ENCODE measurements at regions not wholly inside any gene's neighbourhood (a gene's known extent, or its start where the extent isn't known, plus 50 kb on each side); places are given as distances from the start of the nearest gene placed in this dataset.

GRCh38 chr3:153614140-153614539 is 452.1 kb downstream of the RAP2B start:
- Histone ChIP-seq H3K4me2 (ENCODE audit: insufficient read depth, low read length) (no peak overlapping the region), H3K36me3 (ENCODE audit: control insufficient read depth in 2 of 2, extremely low read depth in 1 of 2, insufficient read depth in 2 of 2, low read length in 2 of 2) (no peaks in the 10 kb centered on the region), H3K9me3 (replicated peaks; ENCODE audit: control insufficient read depth, insufficient read depth, low read length) (no peaks in the 10 kb centered on the region), H3K4me3 (replicated peaks in 1 of 3; ENCODE audit: insufficient read depth in 1 of 3, low read depth in 1 of 3, low read length in 3 of 3) (no peak overlapping the region), H4K20me1 (replicated peaks; ENCODE audit: control insufficient read depth, extremely low read depth, insufficient read depth, low read length) (no peaks in the 10 kb centered on the region), H3K9ac (replicated peaks; ENCODE audit: extremely low read depth, insufficient read depth, low read length) (no peak overlapping the region), H2AFZ (ENCODE audit: low read depth, low read length) (peak overlapping the region; percentile 79), H3K27me3 (ENCODE audit: control insufficient read depth in 2 of 2, insufficient read depth in 2 of 2, low read length in 2 of 2) (no peaks in the 10 kb centered on the region), H3K9me1 (replicated peaks; ENCODE audit: control insufficient read depth, extremely low read depth, insufficient read depth, low read length) (no peaks in the 10 kb centered on the region), H3K27ac (ENCODE audit: insufficient read depth, low read depth, low read length) (peak overlapping the region; percentile 36), H3K79me2 (ENCODE audit: control insufficient read depth, insufficient read depth, low read length) (no peaks in the 10 kb centered on the region), H3K4me1 (ENCODE audit: control insufficient read depth, extremely low read depth, insufficient read depth, low read length) (peaks cover 4% of the 10 kb centered on the region)
- DNase-seq (ENCODE audit: low read depth, low spot score) (no peak), FAIRE-seq (no peak)
- ChIA-PET POLR2A (no interaction called here), CTCF (interaction anchor here (0.8 to 1.1 kb wide), 3 partner anchors 11 to 147 kb away, joined by 3 to 4 read pairs (median 3); no protein-coding TSS in a partner anchor)
- intact Hi-C loops (cut with micrococcal nuclease) (no loop called here), dilution Hi-C loops (cut with MboI; ENCODE audit: extremely low pct_ligation_motif_present, low sequenced_read_pairs) (no loop called here)
- TF ChIP-seq MAX (IDR thresholded peaks at IDR 0.05; ENCODE audit: insufficient read depth, insufficient read length): no peak
- TF ChIP-seq POLR2A (IDR thresholded peaks at IDR 0.05; ENCODE audit: low read depth, low read length): no peak
- TF ChIP-seq JUN (IDR thresholded peaks at IDR 0.05; ENCODE audit: borderline replicate concordance, insufficient read depth, insufficient read length, low read depth): no peak
- no peak for TF ChIP-seq CTCF (IDR thresholded peaks at IDR 0.05; ENCODE audit: extremely low read depth in 1 of 2, insufficient read depth in 1 of 2, low read depth in 1 of 2, low read length in 2 of 2)
- no peak for TF ChIP-seq EZH2 (IDR thresholded peaks at IDR 0.05; ENCODE audit: borderline replicate concordance, low read depth, low read length, severe bottlenecking)
- no peak for TF ChIP-seq MYC (IDR thresholded peaks at IDR 0.05; ENCODE audit: low read depth, low read length)
- no peak for TF ChIP-seq FOS (IDR thresholded peaks at IDR 0.05; ENCODE audit: borderline replicate concordance, insufficient read depth, low read length)
- TF ChIP-seq GATA2 (IDR thresholded peaks at IDR 0.05; ENCODE audit: insufficient read depth, insufficient read length, low read depth, low read length): no peak
- no peak for TF ChIP-seq POLR2AphosphoS5 (IDR thresholded peaks at IDR 0.05; ENCODE audit: insufficient read depth, low read depth, low read length)
- TSS peak; percentile 88 for BruUV-seq (replicated peaks)
